Prostate gland (tissue), 2 donors: ENCODE measurements at regions not wholly inside any gene's neighbourhood (a gene's known extent, or its start where the extent isn't known, plus 50 kb on each side); places are given as distances from the start of the nearest gene placed in this dataset.

Source experiments
- DNase-seq: peaks from one replicate; pipeline ENCODE4 v3.0.0-alpha.2; 2019; ENCODE audit warnings: low spot score
- H3K27ac ChIP-seq, 2 donors: fragments of 200-600 bp; sonication (generic); 2 replicates each; pipeline ENCODE4 v1.5.1; 2017 to 2019
- H3K27me3 ChIP-seq: fragments of 200-600 bp; sonication (generic); replicated peaks from 2 replicates; pipeline ENCODE4 v1.5.1; 2019; ENCODE audit not compliant: insufficient read depth
- H3K36me3 ChIP-seq, 2 donors: fragments of 200-600 bp; sonication (generic); 1 replicate in 1 of 2; 2 replicates in 1 of 2; pipeline versions ENCODE4 v1.5.1 to v1.8.1; 2017 to 2019
- H3K4me1 ChIP-seq: fragments of 200-600 bp; sonication (generic); replicated peaks from 2 replicates; pipeline ENCODE4 v1.5.1; 2019
- H3K4me3 ChIP-seq, 2 donors: fragments of 200-600 bp; sonication (generic); 2 replicates each; pipeline ENCODE4 v1.5.1; 2017 to 2019
- H3K9me3 ChIP-seq: fragments of 200-600 bp; sonication (generic); 2 replicates; pipeline ENCODE4 v1.5.1; 2017
- POLR2A ChIP-seq: fragments of 450-650 bp; IDR thresholded peaks from one replicate; pipeline ENCODE4 v1.6.1; 2016; ENCODE audit warnings: antibody characterized with exemption, mild to moderate bottlenecking
- POLR2AphosphoS5 ChIP-seq: sonication (generic); formaldehyde crosslinking; IDR thresholded peaks from one replicate; pipeline ENCODE4 v1.6.1; 2017; ENCODE audit warnings: antibody characterized with exemption
- WGBS: methylation state at CpG from one replicate; pipeline ENCODE4 v1.1.5; 2018; 5-methylcytosine and 5-hydroxymethylcytosine counted together
- intact Hi-C: fragments of 100-400 bp; cut with DNase I; formaldehyde crosslinking; loops from one replicate; pipeline ENCODE4 v1.14.2; 2022
- TF ChIP-seq, protein P1 (sequence below), 4 experiments: fragments of 200-600 bp in 2 of 4; fragments of 450-650 bp in 2 of 4; sonication (generic) in 2 of 4; IDR thresholded peaks; 1 replicate in 3 of 4; 2 replicates in 1 of 4; pipeline ENCODE4 v1.5.1; 2016 to 2019; ENCODE audit warnings: antibody characterized with exemption in 4 of 4, mild to moderate bottlenecking in 2 of 4, moderate library complexity in 2 of 4

DNA sequence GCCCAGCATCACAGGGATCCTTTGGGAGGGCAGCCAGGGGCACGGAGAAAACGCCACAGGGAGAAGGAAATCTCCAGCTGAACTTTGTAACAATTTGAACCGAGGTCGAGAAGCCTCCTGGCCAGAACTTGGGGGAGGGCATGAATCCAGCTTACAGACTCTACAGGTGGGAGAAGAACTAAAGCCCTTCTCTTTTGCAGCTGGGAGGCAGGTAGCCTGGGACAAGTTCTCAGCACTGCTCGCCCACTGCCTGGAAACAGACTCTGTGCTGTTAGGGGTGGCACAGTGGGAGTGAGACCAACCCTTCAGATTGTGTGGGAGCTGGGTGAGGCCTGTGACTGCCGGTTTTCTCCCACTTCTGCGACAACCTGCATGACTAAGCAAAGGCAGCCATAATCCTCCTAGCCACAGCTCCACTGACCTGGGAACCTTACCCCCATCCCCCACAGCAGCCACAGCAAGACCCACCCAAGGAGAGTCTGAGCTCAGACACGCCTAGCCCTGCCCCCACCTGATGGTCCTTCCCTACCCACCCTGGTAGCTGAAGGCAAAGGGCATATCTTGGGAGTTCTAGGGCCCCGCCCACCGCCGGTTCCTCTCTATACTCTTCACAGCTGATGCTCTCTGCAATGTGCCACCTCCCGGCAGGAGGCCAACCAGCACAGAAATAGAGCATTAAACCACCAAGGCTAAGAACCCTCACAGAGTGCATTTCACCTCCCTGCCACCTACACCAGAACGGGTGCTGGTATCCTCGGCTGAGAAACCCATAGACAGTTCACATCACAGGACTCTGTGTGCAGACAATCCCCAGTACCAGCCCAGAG is 136.0 kb upstream of the SIX2 start:
- intact Hi-C loops, result no loop called here
- Histone ChIP-seq H3K4me3 (no peak overlapping the region), H3K27ac (no peak overlapping the region), H3K27me3 (no peaks in the 10 kb centered on the region), H3K4me1 (no peaks in the 10 kb centered on the region), H3K9me3 (no peaks in the 10 kb centered on the region), H3K36me3 (no peaks in the 10 kb centered on the region)
- no peak for DNase-seq
- no peak for TF ChIP-seq POLR2A
- TF ChIP-seq POLR2AphosphoS5, result no peak
- TF ChIP-seq, protein P1, sequence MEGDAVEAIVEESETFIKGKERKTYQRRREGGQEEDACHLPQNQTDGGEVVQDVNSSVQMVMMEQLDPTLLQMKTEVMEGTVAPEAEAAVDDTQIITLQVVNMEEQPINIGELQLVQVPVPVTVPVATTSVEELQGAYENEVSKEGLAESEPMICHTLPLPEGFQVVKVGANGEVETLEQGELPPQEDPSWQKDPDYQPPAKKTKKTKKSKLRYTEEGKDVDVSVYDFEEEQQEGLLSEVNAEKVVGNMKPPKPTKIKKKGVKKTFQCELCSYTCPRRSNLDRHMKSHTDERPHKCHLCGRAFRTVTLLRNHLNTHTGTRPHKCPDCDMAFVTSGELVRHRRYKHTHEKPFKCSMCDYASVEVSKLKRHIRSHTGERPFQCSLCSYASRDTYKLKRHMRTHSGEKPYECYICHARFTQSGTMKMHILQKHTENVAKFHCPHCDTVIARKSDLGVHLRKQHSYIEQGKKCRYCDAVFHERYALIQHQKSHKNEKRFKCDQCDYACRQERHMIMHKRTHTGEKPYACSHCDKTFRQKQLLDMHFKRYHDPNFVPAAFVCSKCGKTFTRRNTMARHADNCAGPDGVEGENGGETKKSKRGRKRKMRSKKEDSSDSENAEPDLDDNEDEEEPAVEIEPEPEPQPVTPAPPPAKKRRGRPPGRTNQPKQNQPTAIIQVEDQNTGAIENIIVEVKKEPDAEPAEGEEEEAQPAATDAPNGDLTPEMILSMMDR (IDR thresholded peaks at IDR 0.05), result no peak
- 71% methylated on average over 14 of the region's 14 CpGs for WGBS

DNA sequence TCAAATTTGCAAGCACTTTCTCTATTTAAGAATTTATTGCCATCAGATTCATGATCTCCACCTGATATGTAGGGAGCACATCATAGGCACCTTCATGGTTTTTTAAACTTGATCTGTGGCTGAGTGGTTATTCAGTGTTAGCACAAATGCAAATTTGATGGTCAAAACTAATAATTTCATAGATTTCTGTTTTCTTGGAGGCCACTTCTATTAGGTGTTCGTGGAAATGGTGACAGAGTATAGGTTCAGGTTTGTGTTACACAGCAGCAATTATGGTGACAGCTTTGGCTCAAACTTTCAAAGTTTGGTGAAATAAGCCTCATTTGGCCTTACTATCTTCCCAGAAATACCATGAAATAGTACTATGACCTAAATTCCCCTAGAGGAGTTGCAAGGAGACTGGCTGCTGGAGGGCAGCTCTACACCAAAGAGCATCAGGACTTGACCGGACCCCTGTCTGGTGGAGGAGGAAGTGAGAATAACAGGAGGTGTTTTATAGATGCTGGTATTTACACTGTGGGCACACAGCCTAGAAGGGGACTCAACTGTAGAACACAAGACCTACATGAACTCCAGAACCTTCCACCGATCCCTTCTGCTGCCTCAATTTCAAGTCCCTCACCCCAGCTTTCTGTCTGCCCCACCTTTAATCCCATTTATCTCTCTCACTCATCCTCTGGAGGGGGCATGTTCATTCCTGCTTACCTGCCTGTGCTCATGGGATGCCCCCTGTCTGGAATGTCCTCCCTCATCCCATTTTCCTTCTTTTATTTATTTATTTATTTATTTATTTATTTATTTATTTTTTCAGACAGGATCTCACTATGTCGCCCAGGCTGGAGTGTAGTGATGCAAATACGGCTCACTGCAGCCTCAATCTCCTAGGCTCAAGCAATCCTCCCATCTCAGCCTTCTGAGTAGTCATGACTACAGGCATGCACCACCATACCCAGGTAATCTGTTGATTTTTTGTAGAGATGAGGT is 132.9 kb upstream of the SIX2 start:
- TF ChIP-seq, protein P1 (IDR thresholded peaks at IDR 0.05), result no peak
- TF ChIP-seq POLR2A, result no peak
- Histone ChIP-seq H3K36me3 (no peaks in the 10 kb centered on the region), H3K9me3 (no peaks in the 10 kb centered on the region), H3K27ac (no peak overlapping the region), H3K4me3 (no peak overlapping the region), H3K4me1 (no peaks in the 10 kb centered on the region), H3K27me3 (no peaks in the 10 kb centered on the region)
- WGBS, result 84% methylated on average over 5 of the region's 5 CpGs
- intact Hi-C loops, result no loop called here
- no peak for DNase-seq

DNA sequence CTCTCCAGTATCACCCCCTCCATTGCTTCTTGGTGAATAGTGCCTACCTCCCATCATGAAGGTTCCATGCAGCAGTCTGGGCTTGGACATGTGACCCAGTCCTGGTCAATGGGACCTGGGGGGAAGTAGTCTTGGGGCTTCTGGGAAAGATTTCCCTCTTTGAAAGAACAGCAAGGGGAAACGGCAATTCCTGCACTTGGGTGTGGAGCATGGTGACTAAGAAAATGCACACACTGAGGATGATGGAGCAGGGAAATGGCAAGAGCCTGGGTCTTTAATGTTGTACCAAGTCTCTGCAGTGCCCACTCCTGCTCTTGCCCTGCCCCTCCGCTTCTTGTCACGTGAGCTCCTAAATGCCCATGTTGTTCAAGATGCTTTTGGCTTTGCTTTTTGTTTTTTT is 131.4 kb upstream of the SIX2 start:
- WGBS, result 92% methylated on average over 3 of the region's 3 CpGs
- no peaks in the 10 kb centered on the region for H3K9me3 ChIP-seq
- no peaks in the 10 kb centered on the region for H3K27me3 ChIP-seq
- H3K27ac ChIP-seq, result no peak overlapping the region
- intact Hi-C loops, result no loop called here
- no peaks in the 10 kb centered on the region for H3K36me3 ChIP-seq
- H3K4me3 ChIP-seq, result no peak overlapping the region
- DNase-seq, result no peak
- TF ChIP-seq POLR2AphosphoS5, result no peak
- TF ChIP-seq POLR2A, result no peak
- TF ChIP-seq, protein P1 (IDR thresholded peaks at IDR 0.05), result no peak
- no peaks in the 10 kb centered on the region for H3K4me1 ChIP-seq

DNA sequence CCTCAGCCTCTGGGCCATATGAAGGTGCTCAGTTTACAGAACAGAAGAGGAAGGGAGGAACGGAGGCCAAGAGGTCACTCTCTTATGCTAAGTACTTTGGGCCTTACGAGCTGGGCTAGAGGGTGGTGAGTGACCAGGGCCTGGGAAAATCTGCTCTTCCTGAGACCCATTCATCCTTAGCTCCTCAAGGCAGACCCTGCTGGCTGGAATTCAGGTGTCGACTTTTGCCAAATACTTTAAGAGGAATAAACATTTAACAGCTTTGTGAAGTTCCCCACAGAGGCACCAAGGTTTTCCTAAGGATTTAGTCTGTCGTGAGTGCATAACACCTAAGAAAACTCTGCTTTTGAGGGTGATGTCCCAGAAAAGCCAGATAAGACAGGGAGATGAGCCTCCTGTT is 129.7 kb upstream of the SIX2 start:
- no peaks in the 10 kb centered on the region for H3K27me3 ChIP-seq
- no peak overlapping the region for H3K27ac ChIP-seq
- DNase-seq, result no peak
- no peaks in the 10 kb centered on the region for H3K4me1 ChIP-seq
- TF ChIP-seq, protein P1 (IDR thresholded peaks at IDR 0.05), result no peak
- TF ChIP-seq POLR2A, result no peak
- TF ChIP-seq POLR2AphosphoS5, result no peak
- intact Hi-C loops, result no loop called here
- 66% methylated on average over 4 of the region's 4 CpGs for WGBS
- no peaks in the 10 kb centered on the region for H3K36me3 ChIP-seq
- no peak overlapping the region for H3K4me3 ChIP-seq
- no peaks in the 10 kb centered on the region for H3K9me3 ChIP-seq
